ENCODE measurements at regions not wholly inside any gene's neighbourhood (a gene's known extent, or its start where the extent isn't known, plus 50 kb on each side); places are given as distances from the start of the nearest gene placed in this dataset.

- TF ChIP-seq CTCF (IDR thresholded peaks at IDR 0.05; ENCODE audit: low read depth, low read length) = no peak
- DNase-seq (ENCODE audit: low read depth in 1 of 2, low spot score in 1 of 2) = no peak
Observed at GRCh38 chr3:17967111-17967510, 224.7 kb upstream of the TBC1D5 start.

GRCh38 chr3:17965331-17965730 is 222.9 kb upstream of the TBC1D5 start:
- Histone ChIP-seq H3K36me3 (no peaks in the 10 kb centered on the region), H3K27ac (no peak overlapping the region), H3K27me3 (no peaks in the 10 kb centered on the region), H3K9me3 (ENCODE audit: low read depth) (no peaks in the 10 kb centered on the region), H3K4me3 (no peak overlapping the region), H3K4me1 (ENCODE audit: low read depth) (peaks cover 4% of the 10 kb centered on the region)
- DNase-seq (ENCODE audit: low read depth in 1 of 2, low spot score in 1 of 2) = no peak
- TF ChIP-seq CTCF (IDR thresholded peaks at IDR 0.05; ENCODE audit: low read depth, low read length) = no peak

More at GRCh38 chr3:17967111-17967510, 224.7 kb upstream of the TBC1D5 start:
- Histone ChIP-seq H3K27me3 (no peaks in the 10 kb centered on the region), H3K9me3 (ENCODE audit: low read depth) (no peaks in the 10 kb centered on the region), H3K36me3 (no peaks in the 10 kb centered on the region), H3K4me1 (ENCODE audit: low read depth) (peaks cover 4% of the 10 kb centered on the region), H3K4me3 (no peak overlapping the region), H3K27ac (no peak overlapping the region)

GRCh38 chr3:17964108-17964507 is 221.7 kb upstream of the TBC1D5 start:
- TF ChIP-seq CTCF (IDR thresholded peaks at IDR 0.05; ENCODE audit: low read depth, low read length) = no peak
- H3K4me1 ChIP-seq (ENCODE audit: low read depth) = no peaks in the 10 kb centered on the region
- no peak overlapping the region for H3K4me3 ChIP-seq
- no peak overlapping the region for H3K27ac ChIP-seq
- no peak for DNase-seq (ENCODE audit: low read depth in 1 of 2, low spot score in 1 of 2)
- H3K36me3 ChIP-seq = no peaks in the 10 kb centered on the region
- no peaks in the 10 kb centered on the region for H3K9me3 ChIP-seq (ENCODE audit: low read depth)
- no peaks in the 10 kb centered on the region for H3K27me3 ChIP-seq

GRCh38 chr3:17955411-17955810 is 213.0 kb upstream of the TBC1D5 start:
- DNase-seq (ENCODE audit: low read depth in 1 of 2, low spot score in 1 of 2) = no peak
- TF ChIP-seq CTCF (IDR thresholded peaks at IDR 0.05; ENCODE audit: low read depth, low read length) = no peak
- H3K27me3 ChIP-seq = no peaks in the 10 kb centered on the region
- no peaks in the 10 kb centered on the region for H3K36me3 ChIP-seq
- no peak overlapping the region for H3K4me3 ChIP-seq
- no peaks in the 10 kb centered on the region for H3K9me3 ChIP-seq (ENCODE audit: low read depth)
- no peaks in the 10 kb centered on the region for H3K4me1 ChIP-seq (ENCODE audit: low read depth)
- no peak overlapping the region for H3K27ac ChIP-seq

- no peak overlapping the region for H3K4me3 ChIP-seq
- no peaks in the 10 kb centered on the region for H3K36me3 ChIP-seq
- no peak for TF ChIP-seq CTCF (IDR thresholded peaks at IDR 0.05; ENCODE audit: low read depth, low read length)
- H3K9me3 ChIP-seq (ENCODE audit: low read depth) = no peaks in the 10 kb centered on the region
- no peaks in the 10 kb centered on the region for H3K27me3 ChIP-seq
- no peaks in the 10 kb centered on the region for H3K4me1 ChIP-seq (ENCODE audit: low read depth)
- H3K27ac ChIP-seq = no peak overlapping the region
- DNase-seq (ENCODE audit: low read depth in 1 of 2, low spot score in 1 of 2) = no peak
Observed at GRCh38 chr3:17954801-17955200, 212.4 kb upstream of the TBC1D5 start.

- H3K9me3 ChIP-seq (ENCODE audit: low read depth) = no peaks in the 10 kb centered on the region
- no peak overlapping the region for H3K4me3 ChIP-seq
- no peak for DNase-seq (ENCODE audit: low read depth in 1 of 2, low spot score in 1 of 2)
- H3K4me1 ChIP-seq (ENCODE audit: low read depth) = peaks cover 9% of the 10 kb centered on the region
- H3K27me3 ChIP-seq = peaks cover 4% of the 10 kb centered on the region
- no peaks in the 10 kb centered on the region for H3K36me3 ChIP-seq
- no peak for TF ChIP-seq CTCF (IDR thresholded peaks at IDR 0.05; ENCODE audit: low read depth, low read length)
- no peak overlapping the region for H3K27ac ChIP-seq
Observed at GRCh38 chr3:17951241-17951640, 208.8 kb upstream of the TBC1D5 start.

Data from cardiac muscle cell (in vitro differentiated cells and primary cell).